Esophagus (tissue), 2 donors: ENCODE measurements at regions not wholly inside any gene's neighbourhood (a gene's known extent, or its start where the extent isn't known, plus 50 kb on each side); places are given as distances from the start of the nearest gene placed in this dataset.

Experiments
- H3K27ac ChIP-seq, 2 donors: one replicate each; pipeline ENCODE4 v1.5.1; 2013; ENCODE audit warnings: low read depth in 2 of 2, mild to moderate bottlenecking in 2 of 2, inconsistent platforms in 1 of 2, low read length in 1 of 2, moderate library complexity in 1 of 2
- H3K27me3 ChIP-seq, 2 donors: one replicate each; pipeline ENCODE4 v1.6.1; 2013; ENCODE audit warnings: low read length in 2 of 2, control low read depth in 1 of 2, mild to moderate bottlenecking in 1 of 2; ENCODE audit not compliant: insufficient read depth in 2 of 2, control insufficient read depth in 1 of 2
- H3K36me3 ChIP-seq, 2 donors: one replicate each; pipeline ENCODE4 v1.6.1; 2013; ENCODE audit warnings: low read length in 1 of 2; ENCODE audit not compliant: control insufficient read depth in 2 of 2, insufficient read depth in 2 of 2
- H3K4me1 ChIP-seq, 2 donors: one replicate each; pipeline ENCODE4 v1.6.1; 2013; ENCODE audit warnings: low read length in 1 of 2; ENCODE audit not compliant: control insufficient read depth in 2 of 2, insufficient read depth in 2 of 2
- H3K4me3 ChIP-seq, 2 donors: one replicate each; pipeline ENCODE4 v1.5.1; 2013; ENCODE audit warnings: low read length in 2 of 2, mild to moderate bottlenecking in 2 of 2, low read depth in 1 of 2, moderate library complexity in 1 of 2
- H3K9me3 ChIP-seq, 2 donors: one replicate each; pipeline ENCODE4 v1.6.1; 2013; ENCODE audit warnings: mild to moderate bottlenecking in 2 of 2, low read depth in 1 of 2, low read length in 1 of 2, moderate library complexity in 1 of 2; ENCODE audit not compliant: control insufficient read depth in 2 of 2, insufficient read depth in 1 of 2
- WGBS, 2 donors: extraction: QIAGEN DNeasy Blood & Tissue Kit; methylation state at CpG; one replicate each; pipeline ENCODE4 v1.1.7; 2013; 5-methylcytosine and 5-hydroxymethylcytosine counted together
- donor health status: healthy with polysubstance abuse.
- donor health status: Bipolar disorder and iron deficiency.

GRCh38 chr11:81932303-81932702, 801.4 kb downstream of the FAM181B start:
- H3K4me3 ChIP-seq, result no peak overlapping the region
- no peaks in the 10 kb centered on the region for H3K4me1 ChIP-seq
- 86% methylated on average over 2 of the region's 2 CpGs for WGBS, 2 donors
- no peak overlapping the region for H3K27ac ChIP-seq
- H3K36me3 ChIP-seq, result no peaks in the 10 kb centered on the region
- no peaks in the 10 kb centered on the region for H3K27me3 ChIP-seq
- H3K9me3 ChIP-seq, result no peaks in the 10 kb centered on the region

GRCh38 chr11:81920205-81920604, 813.5 kb downstream of the FAM181B start:
- H3K9me3 ChIP-seq, result no peaks in the 10 kb centered on the region
- no peaks in the 10 kb centered on the region for H3K4me1 ChIP-seq
- H3K4me3 ChIP-seq, result no peak overlapping the region
- no peak overlapping the region for H3K27ac ChIP-seq
- H3K27me3 ChIP-seq, result no peaks in the 10 kb centered on the region
- no peaks in the 10 kb centered on the region for H3K36me3 ChIP-seq

GRCh38 chr11:81916451-81916850, 817.2 kb downstream of the FAM181B start:
- no peaks in the 10 kb centered on the region for H3K27me3 ChIP-seq
- no peaks in the 10 kb centered on the region for H3K4me1 ChIP-seq
- no peak overlapping the region for H3K27ac ChIP-seq
- H3K36me3 ChIP-seq, result no peaks in the 10 kb centered on the region
- H3K4me3 ChIP-seq, result no peak overlapping the region
- no peaks in the 10 kb centered on the region for H3K9me3 ChIP-seq
- 72 to 80% methylated on average over 1 of the region's 1 CpG for WGBS, 2 donors

GRCh38 chr11:81915045-81915444, 818.6 kb downstream of the FAM181B start:
- no peaks in the 10 kb centered on the region for H3K27me3 ChIP-seq

GRCh38 chr11:81913793-81914192, 819.9 kb downstream of the FAM181B start:
- no peaks in the 10 kb centered on the region for H3K36me3 ChIP-seq
- no peaks in the 10 kb centered on the region for H3K27me3 ChIP-seq
- no peak overlapping the region for H3K27ac ChIP-seq
- no peak overlapping the region for H3K4me3 ChIP-seq
- WGBS, 2 donors, result 72 to 84% methylated on average over 1 of the region's 1 CpG
- H3K9me3 ChIP-seq, result no peaks in the 10 kb centered on the region
- H3K4me1 ChIP-seq, result no peaks in the 10 kb centered on the region

More at GRCh38 chr11:81915045-81915444, 818.6 kb downstream of the FAM181B start:
- H3K36me3 ChIP-seq, result no peaks in the 10 kb centered on the region
- no peaks in the 10 kb centered on the region for H3K9me3 ChIP-seq
- H3K4me1 ChIP-seq, result no peaks in the 10 kb centered on the region
- H3K4me3 ChIP-seq, result no peak overlapping the region
- H3K27ac ChIP-seq, result no peak overlapping the region

- no peaks in the 10 kb centered on the region for H3K4me1 ChIP-seq
- 47 to 60% methylated on average over 2 of the region's 2 CpGs for WGBS, 2 donors
- no peaks in the 10 kb centered on the region for H3K9me3 ChIP-seq
- H3K36me3 ChIP-seq, result no peaks in the 10 kb centered on the region
- H3K27ac ChIP-seq, result no peak overlapping the region
- H3K27me3 ChIP-seq, result no peaks in the 10 kb centered on the region
- no peak overlapping the region for H3K4me3 ChIP-seq
These were observed 825.7 kb downstream of the FAM181B start for GRCh38 chr11:81907996-81908395.

GRCh38 chr11:81899156-81899555, 834.5 kb downstream of the FAM181B start:
- H3K27me3 ChIP-seq, result no peaks in the 10 kb centered on the region
- H3K9me3 ChIP-seq, result no peaks in the 10 kb centered on the region
- WGBS, 2 donors, result 37 to 61% methylated on average over 1 of the region's 1 CpG
- H3K36me3 ChIP-seq, result no peaks in the 10 kb centered on the region
- H3K4me3 ChIP-seq, result no peak overlapping the region
- H3K4me1 ChIP-seq, result no peaks in the 10 kb centered on the region
- no peak overlapping the region for H3K27ac ChIP-seq

- Histone ChIP-seq H3K9me3 (no peaks in the 10 kb centered on the region), H3K4me1 (no peaks in the 10 kb centered on the region), H3K27ac (no peak overlapping the region), H3K4me3 (no peak overlapping the region), H3K27me3 (no peaks in the 10 kb centered on the region), H3K36me3 (no peaks in the 10 kb centered on the region)
- WGBS, 2 donors, result 89 to 94% methylated on average over 2 of the region's 2 CpGs
These were observed 836.0 kb downstream of the FAM181B start for GRCh38 chr11:81897639-81898038.

GRCh38 chr11:81895258-81895657, 838.4 kb downstream of the FAM181B start:
- no peak overlapping the region for H3K4me3 ChIP-seq
- H3K36me3 ChIP-seq, result no peaks in the 10 kb centered on the region
- H3K4me1 ChIP-seq, result no peaks in the 10 kb centered on the region
- H3K9me3 ChIP-seq, result no peaks in the 10 kb centered on the region
- no peak overlapping the region for H3K27ac ChIP-seq
- 60 to 73% methylated on average over 3 of the region's 3 CpGs for WGBS, 2 donors
- H3K27me3 ChIP-seq, result no peaks in the 10 kb centered on the region

GRCh38 chr11:81892770-81893635, 840.7 kb downstream of the FAM181B start:
- Histone ChIP-seq H3K9me3 (no peaks in the 10 kb centered on the region), H3K27ac (no peak overlapping the region), H3K27me3 (no peaks in the 10 kb centered on the region), H3K36me3 (no peaks in the 10 kb centered on the region), H3K4me3 (no peak overlapping the region), H3K4me1 (no peaks in the 10 kb centered on the region)
- 89 to 93% methylated on average over 7 of the region's 7 CpGs for WGBS, 2 donors
